ENCODE measurements at regions not wholly inside any gene's neighbourhood (a gene's known extent, or its start where the extent isn't known, plus 50 kb on each side); places are given as distances from the start of the nearest gene placed in this dataset.

GRCh38 chr7:45479781-45480180 is 94.4 kb upstream of the ADCY1 start:
- TF ChIP-seq CTCF (IDR thresholded peaks at IDR 0.05; ENCODE audit: poor library complexity, severe bottlenecking) (no peak), EZH2 (IDR thresholded peaks at IDR 0.05; ENCODE audit: borderline replicate concordance, insufficient read depth, low read length, poor library complexity, severe bottlenecking) (no peak), EP300 (conservative IDR thresholded peaks at IDR 0.05; ENCODE audit: poor library complexity, severe bottlenecking) (no peak), REST (IDR thresholded peaks at IDR 0.05; ENCODE audit: borderline replicate concordance) (no peak), MXI1 (conservative IDR thresholded peaks at IDR 0.05; ENCODE audit: poor library complexity, severe bottlenecking) (no peak), POLR2AphosphoS5 (IDR thresholded peaks at IDR 0.05) (no peak)

All from neural cell (in vitro differentiated cells).